HCT116 (cell line): ENCODE measurements at regions not wholly inside any gene's neighbourhood (a gene's known extent, or its start where the extent isn't known, plus 50 kb on each side); places are given as distances from the start of the nearest gene placed in this dataset.
"Not testable (repeated sequence)": the region's sequence is repeated elsewhere in the genome, so short reads cannot be mapped to it uniquely, and the experiment has no call there.

Experiments
- ATAC-seq: fragments of 200-7000 bp; cut with Tn5 transposase; 2 replicates; pipeline ENCODE4 v1.9.1; 2020; ENCODE audit warnings: mild to moderate bottlenecking, moderate library complexity
- BruUV-seq: library from RNA; stranded (reverse); fragments of 400-500 nt; replicated peaks from 2 replicates; lab custom pipeline; 2021; lab: Mats Ljungman, UMichigan
- CTCF ChIA-PET: fragments of 300-600 bp; sonication (Branson Sonifier 250); formaldehyde crosslinking; loops from one replicate; lab custom pipeline; 2021; ENCODE audit warnings: antibody characterized with exemption; lab: Charles Lee
- POLR2A ChIA-PET: fragments of 300-600, 350-600 bp; sonication (Branson Sonifier 250); formaldehyde crosslinking; loops from one replicate; lab custom pipeline; 2021; ENCODE audit warnings: antibody characterized with exemption; lab: Charles Lee
- RAD21 ChIA-PET, 2 experiments: fragments of 300-600 bp; sonication (Branson Sonifier 250); formaldehyde crosslinking; loops; one replicate each; lab custom pipeline; 2023; ENCODE audit warnings: low total read pairs in 2 of 2; ENCODE audit not compliant: uncharacterized antibody in 2 of 2, unreplicated experiment in 2 of 2, low non-redundant PET in 1 of 2; lab: Charles Lee
- DNase-seq: peaks from one replicate; pipeline ENCODE4 v3.0.0-alpha.2; 2010; ENCODE audit warnings: low read depth, low spot score
- H2AFZ ChIP-seq: fragments of 200-600 bp; shearing (Covaris generic), sonication (generic); 2 replicates; pipeline ENCODE4 v1.6.1; 2017; ENCODE audit warnings: low read depth, mixed run types, mixed read lengths, antibody characterized with exemption, low read length; ENCODE audit not compliant: poor library complexity, severe bottlenecking
- H3K27ac ChIP-seq: 2 replicates; pipeline ENCODE4 v1.5.1; 2012; ENCODE audit warnings: low read depth, low read length
- H3K27me3 ChIP-seq: fragments of 200-600 bp; sonication (generic); 2 replicates; pipeline ENCODE4 v1.6.1; 2016; ENCODE audit warnings: mixed run types, low read length, mixed read lengths; ENCODE audit not compliant: insufficient read depth
- H3K36me3 ChIP-seq, 2 experiments: fragments of 200-500 bp in 1 of 2; fragments of 200-600 bp in 1 of 2; sonication (Bioruptor generic) in 1 of 2; sonication (generic) in 1 of 2; 2 replicates each; pipeline versions ENCODE4 v1.5.1 to v1.6.1; 2014 to 2016; ENCODE audit warnings: low read length in 2 of 2, inconsistent platforms in 1 of 2, mixed read lengths in 1 of 2, mixed run types in 1 of 2; ENCODE audit not compliant: insufficient read depth in 2 of 2, control insufficient read depth in 1 of 2
- H3K4me1 ChIP-seq, 2 experiments: fragments of 200-600 bp in 1 of 2; sonication (generic) in 1 of 2; 2 replicates each; pipeline versions ENCODE4 v1.5.1 to v1.6.1; 2012 to 2017; ENCODE audit warnings: low read length in 2 of 2, inconsistent platforms in 1 of 2, mild to moderate bottlenecking in 1 of 2, mixed read lengths in 1 of 2, mixed run types in 1 of 2, moderate library complexity in 1 of 2; ENCODE audit not compliant: insufficient read depth in 2 of 2, control insufficient read depth in 1 of 2
- H3K4me2 ChIP-seq: fragments of 200-600 bp; sonication (generic); 2 replicates; pipeline ENCODE4 v1.6.1; 2017; ENCODE audit warnings: mixed run types, low read length, mixed read lengths
- H3K4me3 ChIP-seq, 2 experiments: fragments of 200-600 bp in 1 of 2; sonication (generic) in 1 of 2; replicated peaks in 1 of 2; 2 replicates each; pipeline ENCODE4 v1.5.1; 2011 to 2016; ENCODE audit warnings: low read length in 2 of 2, control low read depth in 1 of 2, low read depth in 1 of 2, mild to moderate bottlenecking in 1 of 2, mixed read lengths in 1 of 2, mixed run types in 1 of 2
- H3K79me2 ChIP-seq: fragments of 200-600 bp; sonication (generic); 2 replicates; pipeline ENCODE4 v1.6.1; 2017; ENCODE audit warnings: mild to moderate bottlenecking, mixed run types, low read length, moderate library complexity, mixed read lengths; ENCODE audit not compliant: insufficient read depth
- H3K9ac ChIP-seq: fragments of 200-600 bp; sonication (generic); 2 replicates; pipeline ENCODE4 v1.6.1; 2016; ENCODE audit warnings: low read length, mixed read lengths
- H3K9me2 ChIP-seq: fragments of 200-600 bp; sonication (generic), shearing (Covaris generic); 2 replicates; pipeline ENCODE4 v1.6.1; 2017; ENCODE audit warnings: mixed run types, mild to moderate bottlenecking, moderate library complexity; ENCODE audit not compliant: insufficient read depth
- H3K9me3 ChIP-seq, 2 experiments: fragments of 200-500 bp in 1 of 2; fragments of 200-600 bp in 1 of 2; sonication (Bioruptor generic) in 1 of 2; sonication (generic) in 1 of 2; 2 replicates each; pipeline ENCODE4 v1.6.1; 2014 to 2017; ENCODE audit warnings: low read length in 2 of 2, mixed read lengths in 2 of 2, inconsistent platforms in 1 of 2, low read depth in 1 of 2, mild to moderate bottlenecking in 1 of 2, mixed run types in 1 of 2, moderate library complexity in 1 of 2; ENCODE audit not compliant: control insufficient read depth in 1 of 2, insufficient read depth in 1 of 2
- H4K20me1 ChIP-seq: fragments of 200-600 bp; sonication (generic), shearing (Covaris generic); 2 replicates; pipeline ENCODE4 v1.6.1; 2017; ENCODE audit warnings: mixed run types, mild to moderate bottlenecking, moderate library complexity; ENCODE audit not compliant: insufficient read depth
- ATF3 ChIP-seq: IDR thresholded peaks from 2 replicates; pipeline ENCODE4 v1.6.1; 2012
- EGR1 ChIP-seq: IDR thresholded peaks from 2 replicates; pipeline ENCODE4 v1.6.1; 2012; ENCODE audit warnings: low read depth
- ELF1 ChIP-seq: IDR thresholded peaks from 2 replicates; pipeline ENCODE4 v1.6.1; 2012; ENCODE audit warnings: low read depth, borderline replicate concordance
- FOSL1 ChIP-seq: IDR thresholded peaks from 2 replicates; pipeline ENCODE4 v1.6.1; 2012; ENCODE audit warnings: low read depth
- JUND ChIP-seq: IDR thresholded peaks from 2 replicates; pipeline ENCODE4 v1.6.1; 2012
- POLR2A ChIP-seq: IDR thresholded peaks from 2 replicates; pipeline ENCODE4 v1.7.0; 2011; ENCODE audit warnings: borderline replicate concordance; ENCODE audit not compliant: insufficient read depth, insufficient read length; ENCODE audit errors: extremely low read depth
- POLR2AphosphoS5 ChIP-seq: IDR thresholded peaks from 2 replicates; pipeline ENCODE4 v1.6.1; 2011; ENCODE audit warnings: mild to moderate bottlenecking, low read depth, low read length, moderate library complexity
- RAD21 ChIP-seq: IDR thresholded peaks from 2 replicates; pipeline ENCODE4 v1.6.1; 2012; ENCODE audit warnings: low read depth, mild to moderate bottlenecking
- REST ChIP-seq: IDR thresholded peaks from 2 replicates; pipeline ENCODE4 v1.6.1; 2012; ENCODE audit warnings: low read depth
- SIN3A ChIP-seq: IDR thresholded peaks from 2 replicates; pipeline ENCODE4 v1.6.1; 2012; ENCODE audit warnings: low read depth
- SRF ChIP-seq: IDR thresholded peaks from 2 replicates; pipeline ENCODE4 v1.6.1; 2012; ENCODE audit warnings: low read depth
- TCF7L2 ChIP-seq: IDR thresholded peaks from 2 replicates; pipeline ENCODE4 v1.7.0; 2011; ENCODE audit warnings: borderline replicate concordance, inconsistent platforms; ENCODE audit not compliant: insufficient read depth, insufficient read length; ENCODE audit errors: extremely low read depth
- YY1 ChIP-seq: IDR thresholded peaks from 2 replicates; pipeline ENCODE4 v1.6.1; 2011; ENCODE audit warnings: low read length, low read depth, moderate library complexity, mild to moderate bottlenecking; ENCODE audit not compliant: insufficient replicate concordance; ENCODE audit errors: extremely low read depth
- ZFX ChIP-seq: fragments of 450-650 bp; IDR thresholded peaks from 2 replicates; pipeline ENCODE4 v1.6.1; 2017
- ZNF274 ChIP-seq: fragments of 200-500 bp; sonication (Bioruptor generic); IDR thresholded peaks from 2 replicates; pipeline ENCODE4 v1.6.1; 2014; ENCODE audit warnings: mild to moderate bottlenecking, low read depth, low read length, inconsistent platforms
- intact Hi-C: fragments of 100-400 bp; cut with micrococcal nuclease; formaldehyde crosslinking; loops from 2 replicates; pipeline ENCODE4 v1.10.0; 2022

GRCh38 chr18:14964406-14964805 lies 216.4 kb downstream of the ANKRD30B start:
- Histone ChIP-seq H3K9ac (no peak overlapping the region), H3K4me2 (no peak overlapping the region), H2AFZ (no peak overlapping the region), H3K27me3 (no peaks in the 10 kb centered on the region), H3K4me1 (no peaks in the 10 kb centered on the region), H3K9me3 (peaks cover 5 to 7% of the 10 kb centered on the region in 2 experiments; a peak in 3 of 4 replicates), H3K36me3 (no peaks in the 10 kb centered on the region), H3K9me2 (no peaks in the 10 kb centered on the region), H3K27ac (no peak overlapping the region), H3K4me3 (no peak overlapping the region), H3K79me2 (no peaks in the 10 kb centered on the region), H4K20me1 (no peaks in the 10 kb centered on the region)
- CTCF ChIA-PET: no interaction called here
- no peak for DNase-seq
- no peak for ATAC-seq
- intact Hi-C loops: no loop called here
- POLR2A ChIA-PET: no interaction called here
- RAD21 ChIA-PET: no interaction called here
- TF ChIP-seq POLR2A: no peak
- no peak for TF ChIP-seq EGR1
- TF ChIP-seq FOSL1: no peak
- no peak for TF ChIP-seq JUND
- no peak for TF ChIP-seq YY1
- no peak for TF ChIP-seq ZFX
- TF ChIP-seq SRF: no peak
- no peak for TF ChIP-seq REST
- no peak for TF ChIP-seq ZNF274
- no peak for TF ChIP-seq POLR2AphosphoS5
- TF ChIP-seq TCF7L2: no peak
- no peak for TF ChIP-seq ELF1
- no peak for TF ChIP-seq SIN3A
- TF ChIP-seq RAD21: no peak
- TF ChIP-seq ATF3: no peak
- BruUV-seq: no TSS peak

GRCh38 chr18:14964976-14965375 lies 217.0 kb downstream of the ANKRD30B start:
- ATAC-seq, H3K4me1 ChIP-seq, CTCF ChIA-PET, H3K9me3 ChIP-seq, H2AFZ ChIP-seq, RAD21 ChIA-PET, DNase-seq, H3K9me2 ChIP-seq, H3K79me2 ChIP-seq, H4K20me1 ChIP-seq, H3K4me2 ChIP-seq, H3K9ac ChIP-seq, BruUV-seq, intact Hi-C loops, H3K4me3 ChIP-seq, POLR2A ChIA-PET, H3K27ac ChIP-seq, H3K36me3 ChIP-seq, H3K27me3 ChIP-seq: not testable (repeated sequence)
